Hepatocyte (in vitro differentiated cells): ENCODE measurements at regions not wholly inside any gene's neighbourhood (a gene's known extent, or its start where the extent isn't known, plus 50 kb on each side); places are given as distances from the start of the nearest gene placed in this dataset.

ENCODE experiments used
- EZH2 ChIP-seq: fragments of 200-600 bp; sonication (generic); IDR thresholded peaks from 2 replicates; pipeline ENCODE4 v1.6.1; 2016; ENCODE audit warnings: antibody characterized with exemption, mild to moderate bottlenecking, borderline replicate concordance
- EZH2phosphoT487 ChIP-seq: fragments of 200-600 bp; sonication (generic); IDR thresholded peaks from one replicate; pipeline ENCODE4 v1.6.1; 2018; ENCODE audit warnings: antibody characterized with exemption, mild to moderate bottlenecking, low read depth, moderate library complexity; ENCODE audit not compliant: unreplicated experiment, severe bottlenecking
- TF ChIP-seq, protein P1 (sequence below): fragments of 200-600 bp; sonication (generic); IDR thresholded peaks from 2 replicates; pipeline ENCODE4 v1.5.1; 2016; ENCODE audit warnings: antibody characterized with exemption, mild to moderate bottlenecking; ENCODE audit not compliant: poor library complexity

DNA sequence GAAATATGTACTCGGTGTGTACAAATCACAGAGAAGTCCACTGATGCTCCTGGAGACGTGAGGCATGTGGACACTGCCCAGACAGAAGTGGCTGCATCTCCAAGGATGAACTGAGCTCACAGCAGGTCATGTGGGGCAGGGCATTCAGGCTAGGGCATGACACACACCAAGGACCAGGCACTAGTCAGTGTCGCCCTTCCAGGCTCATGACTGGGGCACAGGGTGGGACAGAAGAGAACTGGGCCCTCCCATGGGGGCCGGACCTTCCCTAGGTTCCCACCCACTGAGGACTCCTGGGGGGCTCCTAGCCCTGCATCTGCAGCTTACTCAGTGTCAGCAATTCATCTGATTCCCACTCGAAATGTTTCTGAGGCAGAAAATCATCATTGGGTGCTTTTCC is 256.8 kb upstream of the IRX4 start:
- TF ChIP-seq, protein P1, sequence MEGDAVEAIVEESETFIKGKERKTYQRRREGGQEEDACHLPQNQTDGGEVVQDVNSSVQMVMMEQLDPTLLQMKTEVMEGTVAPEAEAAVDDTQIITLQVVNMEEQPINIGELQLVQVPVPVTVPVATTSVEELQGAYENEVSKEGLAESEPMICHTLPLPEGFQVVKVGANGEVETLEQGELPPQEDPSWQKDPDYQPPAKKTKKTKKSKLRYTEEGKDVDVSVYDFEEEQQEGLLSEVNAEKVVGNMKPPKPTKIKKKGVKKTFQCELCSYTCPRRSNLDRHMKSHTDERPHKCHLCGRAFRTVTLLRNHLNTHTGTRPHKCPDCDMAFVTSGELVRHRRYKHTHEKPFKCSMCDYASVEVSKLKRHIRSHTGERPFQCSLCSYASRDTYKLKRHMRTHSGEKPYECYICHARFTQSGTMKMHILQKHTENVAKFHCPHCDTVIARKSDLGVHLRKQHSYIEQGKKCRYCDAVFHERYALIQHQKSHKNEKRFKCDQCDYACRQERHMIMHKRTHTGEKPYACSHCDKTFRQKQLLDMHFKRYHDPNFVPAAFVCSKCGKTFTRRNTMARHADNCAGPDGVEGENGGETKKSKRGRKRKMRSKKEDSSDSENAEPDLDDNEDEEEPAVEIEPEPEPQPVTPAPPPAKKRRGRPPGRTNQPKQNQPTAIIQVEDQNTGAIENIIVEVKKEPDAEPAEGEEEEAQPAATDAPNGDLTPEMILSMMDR = no peak
- TF ChIP-seq EZH2 = no peak
- no peak for TF ChIP-seq EZH2phosphoT487
